Nucleus accumbens (tissue), 56 donors: ENCODE measurements at regions not wholly inside any gene's neighbourhood (a gene's known extent, or its start where the extent isn't known, plus 50 kb on each side); places are given as distances from the start of the nearest gene placed in this dataset.

Source experiments
- DNase-seq, 56 donors: peaks; one replicate each; lab custom pipeline; 2025; lab: John Stamatoyannopoulos, UW

- peak in 3 of 56 donors; percentile 4 to 11 (median 4) for DNase-seq
These were observed 146.5 kb downstream of the CCDC34 start for GRCh38 chr11:27216270-27217149.

GRCh38 chr11:27215471-27216269 is 147.3 kb downstream of the CCDC34 start:
- no peak for DNase-seq

- no peak for DNase-seq
These were observed 148.3 kb downstream of the CCDC34 start for GRCh38 chr11:27214713-27215112.

- no peak for DNase-seq
These were observed 149.8 kb downstream of the CCDC34 start for GRCh38 chr11:27213232-27213660.

- no peak for DNase-seq
These were observed 150.7 kb downstream of the CCDC34 start for GRCh38 chr11:27212248-27212780.

- no peak for DNase-seq
These were observed 151.5 kb downstream of the CCDC34 start for GRCh38 chr11:27211370-27212127.

- no peak for DNase-seq
These were observed 152.5 kb downstream of the CCDC34 start for GRCh38 chr11:27210531-27210930.

- no peak for DNase-seq
These were observed 153.4 kb downstream of the CCDC34 start for GRCh38 chr11:27209562-27210005.

- DNase-seq, result no peak
These were observed 154.2 kb downstream of the CCDC34 start for GRCh38 chr11:27208846-27209245.

GRCh38 chr11:27207025-27207650 is 155.9 kb downstream of the CCDC34 start:
- no peak for DNase-seq

GRCh38 chr11:27205779-27206570 is 157.0 kb downstream of the CCDC34 start:
- DNase-seq, result no peak

- DNase-seq, result no peak
These were observed 157.8 kb downstream of the CCDC34 start for GRCh38 chr11:27205250-27205649.

GRCh38 chr11:27204529-27204928 is 158.5 kb downstream of the CCDC34 start:
- DNase-seq, result no peak

- no peak for DNase-seq
These were observed 159.9 kb downstream of the CCDC34 start for GRCh38 chr11:27203077-27203647.

GRCh38 chr11:27201454-27202302 is 161.1 kb downstream of the BBOX1 start:
- peak in 4 of 56 donors; percentile 3 to 38 (median 17) for DNase-seq

GRCh38 chr11:27200779-27201453 is 160.3 kb downstream of the BBOX1 start:
- no peak for DNase-seq

GRCh38 chr11:27196203-27196897 is 155.7 kb downstream of the BBOX1 start:
- no peak for DNase-seq
